Keratinocyte (primary cell): ENCODE measurements at regions not wholly inside any gene's neighbourhood (a gene's known extent, or its start where the extent isn't known, plus 50 kb on each side); places are given as distances from the start of the nearest gene placed in this dataset.

Source experiments
- EZH2 ChIP-seq: IDR thresholded peaks from one replicate; pipeline ENCODE4 v1.6.1; 2012; ENCODE audit warnings: inconsistent platforms, mild to moderate bottlenecking, low read length, moderate library complexity
- TF ChIP-seq, protein P1 (sequence below), 3 experiments: IDR thresholded peaks in 1 of 3; conservative IDR thresholded peaks in 1 of 3; optimal IDR thresholded peaks in 1 of 3; 2 replicates in 2 of 3; 3 replicates in 1 of 3; pipeline versions ENCODE3 to v1.5.1; 2011; ENCODE audit warnings: low read length in 3 of 3, mild to moderate bottlenecking in 3 of 3, moderate library complexity in 2 of 3, control low read depth in 1 of 3, inconsistent platforms in 1 of 3; ENCODE audit not compliant: insufficient read depth in 2 of 3; ENCODE audit errors: extremely low read depth in 1 of 3

GRCh38 chr16:50419116-50419515 is 50.3 kb upstream of the BRD7 start:
- TF ChIP-seq, protein P1, sequence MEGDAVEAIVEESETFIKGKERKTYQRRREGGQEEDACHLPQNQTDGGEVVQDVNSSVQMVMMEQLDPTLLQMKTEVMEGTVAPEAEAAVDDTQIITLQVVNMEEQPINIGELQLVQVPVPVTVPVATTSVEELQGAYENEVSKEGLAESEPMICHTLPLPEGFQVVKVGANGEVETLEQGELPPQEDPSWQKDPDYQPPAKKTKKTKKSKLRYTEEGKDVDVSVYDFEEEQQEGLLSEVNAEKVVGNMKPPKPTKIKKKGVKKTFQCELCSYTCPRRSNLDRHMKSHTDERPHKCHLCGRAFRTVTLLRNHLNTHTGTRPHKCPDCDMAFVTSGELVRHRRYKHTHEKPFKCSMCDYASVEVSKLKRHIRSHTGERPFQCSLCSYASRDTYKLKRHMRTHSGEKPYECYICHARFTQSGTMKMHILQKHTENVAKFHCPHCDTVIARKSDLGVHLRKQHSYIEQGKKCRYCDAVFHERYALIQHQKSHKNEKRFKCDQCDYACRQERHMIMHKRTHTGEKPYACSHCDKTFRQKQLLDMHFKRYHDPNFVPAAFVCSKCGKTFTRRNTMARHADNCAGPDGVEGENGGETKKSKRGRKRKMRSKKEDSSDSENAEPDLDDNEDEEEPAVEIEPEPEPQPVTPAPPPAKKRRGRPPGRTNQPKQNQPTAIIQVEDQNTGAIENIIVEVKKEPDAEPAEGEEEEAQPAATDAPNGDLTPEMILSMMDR (optimal IDR thresholded peaks at IDR 0.05 in 1 of 3, IDR thresholded peaks at IDR 0.05 in 1 of 3, conservative IDR thresholded peaks at IDR 0.05 in 1 of 3; ENCODE audit: extremely low read depth in 1 of 3, insufficient read depth in 2 of 3, low read length in 3 of 3), result no peak
- no peak for TF ChIP-seq EZH2
